ENCODE measurements at regions not wholly inside any gene's neighbourhood (a gene's known extent, or its start where the extent isn't known, plus 50 kb on each side); places are given as distances from the start of the nearest gene placed in this dataset.

GRCh38 chr2:38486213-38487026, 109.3 kb upstream of the ATL2 start:
- TF ChIP-seq, protein P1, sequence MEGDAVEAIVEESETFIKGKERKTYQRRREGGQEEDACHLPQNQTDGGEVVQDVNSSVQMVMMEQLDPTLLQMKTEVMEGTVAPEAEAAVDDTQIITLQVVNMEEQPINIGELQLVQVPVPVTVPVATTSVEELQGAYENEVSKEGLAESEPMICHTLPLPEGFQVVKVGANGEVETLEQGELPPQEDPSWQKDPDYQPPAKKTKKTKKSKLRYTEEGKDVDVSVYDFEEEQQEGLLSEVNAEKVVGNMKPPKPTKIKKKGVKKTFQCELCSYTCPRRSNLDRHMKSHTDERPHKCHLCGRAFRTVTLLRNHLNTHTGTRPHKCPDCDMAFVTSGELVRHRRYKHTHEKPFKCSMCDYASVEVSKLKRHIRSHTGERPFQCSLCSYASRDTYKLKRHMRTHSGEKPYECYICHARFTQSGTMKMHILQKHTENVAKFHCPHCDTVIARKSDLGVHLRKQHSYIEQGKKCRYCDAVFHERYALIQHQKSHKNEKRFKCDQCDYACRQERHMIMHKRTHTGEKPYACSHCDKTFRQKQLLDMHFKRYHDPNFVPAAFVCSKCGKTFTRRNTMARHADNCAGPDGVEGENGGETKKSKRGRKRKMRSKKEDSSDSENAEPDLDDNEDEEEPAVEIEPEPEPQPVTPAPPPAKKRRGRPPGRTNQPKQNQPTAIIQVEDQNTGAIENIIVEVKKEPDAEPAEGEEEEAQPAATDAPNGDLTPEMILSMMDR (IDR thresholded peaks at IDR 0.05; ENCODE audit: borderline replicate concordance, extremely low read depth, low read length, poor library complexity, severe bottlenecking), result no peak
- TF ChIP-seq EZH2 (IDR thresholded peaks at IDR 0.05; ENCODE audit: borderline replicate concordance, low read depth, low read length, severe bottlenecking), result no peak

Measured in DND-41 (cell line).